ENCODE measurements at regions not wholly inside any gene's neighbourhood (a gene's known extent, or its start where the extent isn't known, plus 50 kb on each side); places are given as distances from the start of the nearest gene placed in this dataset.

- TF ChIP-seq CTCF (IDR thresholded peaks at IDR 0.05): no peak
- no peak for TF ChIP-seq POLR2A (IDR thresholded peaks at IDR 0.05)
These were observed 105.8 kb upstream of the MSX1 start for GRCh38 chr4:4753643-4754042.
